GM12892 (cell line): ENCODE measurements at regions not wholly inside any gene's neighbourhood (a gene's known extent, or its start where the extent isn't known, plus 50 kb on each side); places are given as distances from the start of the nearest gene placed in this dataset.

Source experiments
- POLR2A ChIP-seq: IDR thresholded peaks from 2 replicates; pipeline ENCODE4 v1.6.1; 2011; ENCODE audit warnings: low read depth, low read length, control low read depth
- POLR2AphosphoS5 ChIP-seq: IDR thresholded peaks from 2 replicates; pipeline ENCODE4 v1.6.1; 2011; ENCODE audit warnings: low read depth, low read length, control low read depth
- TAF1 ChIP-seq: IDR thresholded peaks from 2 replicates; pipeline ENCODE4 v1.6.1; 2011; ENCODE audit warnings: low read depth, mild to moderate bottlenecking, control low read depth, low read length, borderline replicate concordance

DNA sequence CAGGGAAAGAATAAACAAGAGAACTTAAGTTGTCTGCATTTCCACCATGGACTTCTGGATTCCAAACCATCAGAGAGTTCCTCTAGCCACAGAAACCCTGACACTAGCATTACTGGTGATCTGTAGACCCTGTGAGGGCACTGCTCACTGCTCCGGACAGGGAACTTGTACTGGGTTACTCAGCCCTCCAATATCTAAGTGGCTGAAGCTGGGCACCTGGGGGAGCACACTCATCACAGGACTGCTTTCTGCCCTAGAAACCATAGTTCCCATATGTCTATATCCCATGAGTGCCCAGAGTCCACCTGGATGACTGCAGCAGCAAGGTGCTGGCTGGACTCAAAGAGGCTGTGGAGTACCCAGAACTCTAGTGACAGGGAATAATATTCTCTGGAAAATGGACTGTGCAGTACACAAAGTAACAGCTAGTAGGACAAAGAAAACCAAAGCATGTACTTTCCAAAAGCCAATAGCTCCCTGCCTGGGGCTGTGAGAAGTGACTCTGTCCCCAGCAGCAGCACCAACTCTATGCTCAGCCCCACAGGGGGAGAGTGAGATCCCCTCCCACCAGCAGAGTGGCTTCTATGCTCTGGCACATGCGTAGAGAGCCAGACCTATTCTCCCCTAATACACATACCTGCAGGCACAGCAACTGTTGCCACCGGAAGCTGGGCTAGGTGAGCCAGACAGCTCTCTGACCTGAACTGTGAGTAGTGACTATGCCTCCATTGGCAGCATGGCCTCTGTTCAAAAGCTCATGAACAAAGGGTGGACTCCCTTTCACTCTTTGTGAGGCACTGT lies 472.9 kb upstream of the FTMT start:
- TF ChIP-seq POLR2A (no peak), POLR2AphosphoS5 (no peak), TAF1 (no peak)
